ENCODE measurements at regions not wholly inside any gene's neighbourhood (a gene's known extent, or its start where the extent isn't known, plus 50 kb on each side); places are given as distances from the start of the nearest gene placed in this dataset.

GRCh38 chr7:111657018-111657417, 94.7 kb upstream of the IMMP2L start:
- no peak overlapping the region for H3K27ac Mint-ChIP-seq (ENCODE audit: unreplicated experiment)
- no peak for TF ChIP-seq CTCF (IDR thresholded peaks at IDR 0.05)
- H3K9me3 Mint-ChIP-seq (ENCODE audit: low read depth): peaks cover 8% of the 10 kb centered on the region
- peaks cover 6% of the 10 kb centered on the region for H3K27me3 Mint-ChIP-seq (ENCODE audit: low read depth)
- no peak for DNase-seq (ENCODE audit: low spot score)
- no peaks in the 10 kb centered on the region for H3K4me1 Mint-ChIP-seq (ENCODE audit: low read depth)
- H3K4me3 Mint-ChIP-seq (ENCODE audit: unreplicated experiment): no peak overlapping the region
- peaks cover 4% of the 10 kb centered on the region for H3K36me3 Mint-ChIP-seq (ENCODE audit: low read depth)

GRCh38 chr7:111654343-111654742, 92.1 kb upstream of the IMMP2L start:
- no peak overlapping the region for H3K27ac Mint-ChIP-seq (ENCODE audit: unreplicated experiment)
- H3K4me3 Mint-ChIP-seq (ENCODE audit: unreplicated experiment): no peak overlapping the region
- peaks cover 6% of the 10 kb centered on the region for H3K27me3 Mint-ChIP-seq (ENCODE audit: low read depth)
- H3K36me3 Mint-ChIP-seq (ENCODE audit: low read depth): peaks cover 2% of the 10 kb centered on the region
- no peaks in the 10 kb centered on the region for H3K4me1 Mint-ChIP-seq (ENCODE audit: low read depth)
- no peak for TF ChIP-seq CTCF (IDR thresholded peaks at IDR 0.05)
- DNase-seq (ENCODE audit: low spot score): no peak
- H3K9me3 Mint-ChIP-seq (ENCODE audit: low read depth): peaks cover 8% of the 10 kb centered on the region

- H3K4me1 Mint-ChIP-seq (ENCODE audit: low read depth): no peaks in the 10 kb centered on the region
- DNase-seq (ENCODE audit: low spot score): no peak
- TF ChIP-seq CTCF (IDR thresholded peaks at IDR 0.05): no peak
- H3K36me3 Mint-ChIP-seq (ENCODE audit: low read depth): peaks cover 2% of the 10 kb centered on the region
- no peak overlapping the region for H3K4me3 Mint-ChIP-seq (ENCODE audit: unreplicated experiment)
- peaks cover 8% of the 10 kb centered on the region for H3K9me3 Mint-ChIP-seq (ENCODE audit: low read depth)
- no peak overlapping the region for H3K27ac Mint-ChIP-seq (ENCODE audit: unreplicated experiment)
- H3K27me3 Mint-ChIP-seq (ENCODE audit: low read depth): peaks cover 6% of the 10 kb centered on the region
These were observed 91.6 kb upstream of the IMMP2L start for GRCh38 chr7:111653846-111654245.

- H3K4me3 Mint-ChIP-seq (ENCODE audit: unreplicated experiment): no peak overlapping the region
- DNase-seq (ENCODE audit: low spot score): no peak
- peaks cover 2% of the 10 kb centered on the region for H3K36me3 Mint-ChIP-seq (ENCODE audit: low read depth)
- H3K27me3 Mint-ChIP-seq (ENCODE audit: low read depth): peaks cover 2% of the 10 kb centered on the region
- H3K9me3 Mint-ChIP-seq (ENCODE audit: low read depth): peaks cover 5% of the 10 kb centered on the region
- H3K4me1 Mint-ChIP-seq (ENCODE audit: low read depth): no peaks in the 10 kb centered on the region
- TF ChIP-seq CTCF (IDR thresholded peaks at IDR 0.05): no peak
- no peak overlapping the region for H3K27ac Mint-ChIP-seq (ENCODE audit: unreplicated experiment)
These were observed 88.2 kb upstream of the IMMP2L start for GRCh38 chr7:111650456-111650999.

- H3K4me3 Mint-ChIP-seq (ENCODE audit: unreplicated experiment): no peak overlapping the region
- no peaks in the 10 kb centered on the region for H3K36me3 Mint-ChIP-seq (ENCODE audit: low read depth)
- H3K27me3 Mint-ChIP-seq (ENCODE audit: low read depth): no peaks in the 10 kb centered on the region
- no peak for DNase-seq (ENCODE audit: low spot score)
- H3K27ac Mint-ChIP-seq (ENCODE audit: unreplicated experiment): no peak overlapping the region
- TF ChIP-seq CTCF (IDR thresholded peaks at IDR 0.05): no peak
- H3K4me1 Mint-ChIP-seq (ENCODE audit: low read depth): no peaks in the 10 kb centered on the region
- H3K9me3 Mint-ChIP-seq (ENCODE audit: low read depth): peaks cover 5% of the 10 kb centered on the region
These were observed 85.6 kb upstream of the IMMP2L start for GRCh38 chr7:111647881-111648280.

Data from chondrocyte (in vitro differentiated cells).